Thoracic aorta (tissue), 2 donors: ENCODE measurements at regions not wholly inside any gene's neighbourhood (a gene's known extent, or its start where the extent isn't known, plus 50 kb on each side); places are given as distances from the start of the nearest gene placed in this dataset.

Experiments used
- ATAC-seq: fragments of 150-250 bp; one replicate; pipeline ENCODE4 v1.8.0; 2017; ENCODE audit warnings: low read depth; ENCODE audit not compliant: insufficient number of reproducible peaks, low FRiP score
- DNase-seq: peaks from one replicate; pipeline ENCODE4 v3.0.0-alpha.2; 2020; ENCODE audit warnings: low spot score
- H3K27ac ChIP-seq, 2 donors: fragments of 200-600 bp; sonication (generic); 1 replicate in 1 of 2; 2 replicates in 1 of 2; pipeline ENCODE4 v1.5.1; 2016; ENCODE audit warnings: mild to moderate bottlenecking in 2 of 2, moderate library complexity in 2 of 2
- H3K27me3 ChIP-seq: fragments of 200-600 bp; sonication (generic); replicated peaks from 2 replicates; pipeline ENCODE4 v1.6.0; 2016; ENCODE audit warnings: mild to moderate bottlenecking; ENCODE audit not compliant: insufficient read depth
- H3K36me3 ChIP-seq: fragments of 200-600 bp; sonication (generic); one replicate; pipeline ENCODE4 v1.5.1; 2016
- H3K4me1 ChIP-seq, 2 donors: fragments of 200-600 bp; sonication (generic); 1 replicate in 1 of 2; 2 replicates in 1 of 2; pipeline versions ENCODE4 v1.5.1 to v1.6.0; 2016; ENCODE audit warnings: low read depth in 2 of 2, mild to moderate bottlenecking in 1 of 2; ENCODE audit not compliant: control insufficient read depth in 1 of 2
- H3K4me3 ChIP-seq: fragments of 200-600 bp; sonication (generic); 2 replicates; pipeline ENCODE4 v1.5.1; 2016; ENCODE audit warnings: mild to moderate bottlenecking
- H3K9me3 ChIP-seq: fragments of 200-600 bp; sonication (generic); 2 replicates; pipeline ENCODE4 v1.5.1; 2016
- TF ChIP-seq, protein P1 (sequence below): fragments of 200-600 bp; sonication (generic); IDR thresholded peaks from one replicate; pipeline ENCODE4 v1.5.1; 2019; ENCODE audit warnings: antibody characterized with exemption

DNA sequence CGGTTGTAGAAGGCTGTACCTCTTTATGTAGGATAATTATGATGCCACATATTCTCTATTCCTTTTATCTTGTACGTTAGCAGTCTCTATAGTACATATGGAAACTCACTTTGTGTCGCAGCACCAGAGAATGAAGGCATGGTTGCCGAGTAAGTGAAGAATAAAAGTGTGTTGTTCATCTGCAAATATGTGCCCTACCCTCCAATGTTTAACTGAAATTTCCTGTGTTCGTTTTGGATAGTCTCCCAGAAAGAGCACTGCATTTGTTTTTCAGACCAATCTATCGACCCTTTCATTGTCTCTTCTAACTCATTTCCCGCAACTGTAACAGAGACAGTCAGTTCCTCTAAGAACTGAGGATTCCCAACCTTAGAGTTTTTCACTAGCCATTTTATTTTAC, 592.8 kb downstream of the TUSC7 start:
- DNase-seq (no peak), ATAC-seq (no peak)
- Histone ChIP-seq H3K4me1 (no peaks in the 10 kb centered on the region), H3K27ac (no peak overlapping the region), H3K27me3 (no peaks in the 10 kb centered on the region), H3K36me3 (no peaks in the 10 kb centered on the region), H3K4me3 (no peak overlapping the region), H3K9me3 (no peaks in the 10 kb centered on the region)
- TF ChIP-seq, protein P1, sequence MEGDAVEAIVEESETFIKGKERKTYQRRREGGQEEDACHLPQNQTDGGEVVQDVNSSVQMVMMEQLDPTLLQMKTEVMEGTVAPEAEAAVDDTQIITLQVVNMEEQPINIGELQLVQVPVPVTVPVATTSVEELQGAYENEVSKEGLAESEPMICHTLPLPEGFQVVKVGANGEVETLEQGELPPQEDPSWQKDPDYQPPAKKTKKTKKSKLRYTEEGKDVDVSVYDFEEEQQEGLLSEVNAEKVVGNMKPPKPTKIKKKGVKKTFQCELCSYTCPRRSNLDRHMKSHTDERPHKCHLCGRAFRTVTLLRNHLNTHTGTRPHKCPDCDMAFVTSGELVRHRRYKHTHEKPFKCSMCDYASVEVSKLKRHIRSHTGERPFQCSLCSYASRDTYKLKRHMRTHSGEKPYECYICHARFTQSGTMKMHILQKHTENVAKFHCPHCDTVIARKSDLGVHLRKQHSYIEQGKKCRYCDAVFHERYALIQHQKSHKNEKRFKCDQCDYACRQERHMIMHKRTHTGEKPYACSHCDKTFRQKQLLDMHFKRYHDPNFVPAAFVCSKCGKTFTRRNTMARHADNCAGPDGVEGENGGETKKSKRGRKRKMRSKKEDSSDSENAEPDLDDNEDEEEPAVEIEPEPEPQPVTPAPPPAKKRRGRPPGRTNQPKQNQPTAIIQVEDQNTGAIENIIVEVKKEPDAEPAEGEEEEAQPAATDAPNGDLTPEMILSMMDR, result no peak

DNA sequence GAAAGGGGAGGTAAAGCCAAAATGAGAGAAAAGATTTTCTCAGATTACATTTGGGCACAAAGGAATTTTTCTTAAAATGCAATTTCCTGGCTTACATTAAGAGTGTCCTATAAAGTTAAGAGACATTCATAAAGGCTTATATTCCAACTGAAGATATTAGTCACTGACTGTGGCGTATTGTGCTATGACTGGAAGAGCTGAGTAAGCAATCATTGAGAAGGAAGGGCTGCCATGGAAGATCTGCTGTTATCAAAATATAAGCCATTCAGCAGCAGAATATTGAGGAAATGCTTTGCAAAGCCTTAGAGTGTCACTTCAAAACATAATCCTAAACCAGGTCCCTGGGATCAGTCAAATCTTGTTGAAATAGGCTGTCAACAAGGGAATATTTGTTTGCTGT, 593.9 kb downstream of the TUSC7 start:
- DNase-seq (no peak), ATAC-seq (no peak)
- Histone ChIP-seq H3K36me3 (no peaks in the 10 kb centered on the region), H3K27me3 (no peaks in the 10 kb centered on the region), H3K4me3 (no peak overlapping the region), H3K4me1 (no peaks in the 10 kb centered on the region), H3K9me3 (no peaks in the 10 kb centered on the region), H3K27ac (no peak overlapping the region)
- TF ChIP-seq, protein P1, result no peak

DNA sequence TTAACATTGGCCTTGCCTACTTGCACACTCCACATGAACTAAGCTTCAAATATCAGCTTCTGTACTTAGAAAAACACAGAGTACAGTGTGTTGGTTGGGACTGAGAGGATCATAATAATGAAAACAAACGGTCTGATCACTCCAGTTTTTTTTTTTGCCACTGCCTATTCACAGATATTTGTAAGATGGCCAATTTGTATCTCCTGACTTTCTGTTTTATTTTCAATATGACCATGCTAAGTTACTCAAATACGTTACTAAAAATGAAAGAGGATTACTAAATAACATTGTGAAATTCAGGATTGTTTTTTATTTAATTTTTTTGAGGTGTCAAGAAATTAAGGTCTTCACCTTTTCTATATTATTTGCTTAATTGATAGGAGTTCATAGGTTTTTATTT, 595.1 kb downstream of the TUSC7 start:
- H3K27me3 ChIP-seq, result no peaks in the 10 kb centered on the region
- H3K4me1 ChIP-seq, result no peaks in the 10 kb centered on the region
- no peak for DNase-seq

GRCh38 chr3:117305681-117306080, 596.1 kb downstream of the TUSC7 start:
- Histone ChIP-seq H3K4me3 (no peak overlapping the region), H3K36me3 (no peaks in the 10 kb centered on the region), H3K4me1 (no peaks in the 10 kb centered on the region), H3K9me3 (no peaks in the 10 kb centered on the region), H3K27ac (no peak overlapping the region), H3K27me3 (no peaks in the 10 kb centered on the region)
- TF ChIP-seq, protein P1, result no peak
- no peak for DNase-seq
- ATAC-seq, result no peak

More for the DNA sequence above, 595.1 kb downstream of the TUSC7 start:
- Histone ChIP-seq H3K4me3 (no peak overlapping the region), H3K27ac (no peak overlapping the region), H3K9me3 (no peaks in the 10 kb centered on the region), H3K36me3 (no peaks in the 10 kb centered on the region)
- ATAC-seq, result no peak
- TF ChIP-seq, protein P1, result no peak

- no peaks in the 10 kb centered on the region for H3K9me3 ChIP-seq
- no peaks in the 10 kb centered on the region for H3K36me3 ChIP-seq
- H3K27ac ChIP-seq, result no peak overlapping the region
- no peak overlapping the region for H3K4me3 ChIP-seq
- TF ChIP-seq, protein P1, result no peak
- ATAC-seq (no peak), DNase-seq (no peak)
- no peaks in the 10 kb centered on the region for H3K4me1 ChIP-seq
- no peaks in the 10 kb centered on the region for H3K27me3 ChIP-seq
These were observed 596.7 kb downstream of the TUSC7 start for GRCh38 chr3:117306299-117306698.
